DMS53 treated with DMSO at 0.1 percent for 48 hours (cell line): ENCODE measurements at regions not wholly inside any gene's neighbourhood (a gene's known extent, or its start where the extent isn't known, plus 50 kb on each side); places are given as distances from the start of the nearest gene placed in this dataset.
A peak's percentile ranks its signal among the peaks of the same experiment; 100 is the strongest.

Source experiments
- DNase-seq: peaks from one replicate; lab custom pipeline; 2025; ENCODE audit not compliant: unreplicated experiment; lab: John Stamatoyannopoulos, UW

GRCh38 chr11:22497474-22497873 is 128.1 kb downstream of the FANCF start:
- no peak for DNase-seq

- DNase-seq = no peak
These were observed 133.9 kb downstream of the FANCF start for GRCh38 chr11:22491555-22492225.

- no peak for DNase-seq
These were observed 142.0 kb downstream of the SLC17A6 start for GRCh38 chr11:22479971-22480720.

GRCh38 chr11:22479208-22479607 is 141.0 kb downstream of the SLC17A6 start:
- DNase-seq = no peak

GRCh38 chr11:22478169-22478568 is 140.0 kb downstream of the SLC17A6 start:
- no peak for DNase-seq

GRCh38 chr11:22477312-22477711 is 139.1 kb downstream of the SLC17A6 start:
- no peak for DNase-seq

GRCh38 chr11:22476589-22476988 is 138.4 kb downstream of the SLC17A6 start:
- no peak for DNase-seq

- no peak for DNase-seq
These were observed 136.4 kb downstream of the SLC17A6 start for GRCh38 chr11:22474616-22475015.

GRCh38 chr11:22473586-22473985 is 135.4 kb downstream of the SLC17A6 start:
- no peak for DNase-seq

GRCh38 chr11:22472306-22472705 is 134.1 kb downstream of the SLC17A6 start:
- DNase-seq = no peak

- DNase-seq = no peak
These were observed 133.2 kb downstream of the SLC17A6 start for GRCh38 chr11:22471385-22471784.

GRCh38 chr11:22467741-22468140 is 129.6 kb downstream of the SLC17A6 start:
- DNase-seq = no peak

- DNase-seq = no peak
These were observed 129.1 kb downstream of the SLC17A6 start for GRCh38 chr11:22467248-22467647.

GRCh38 chr11:22466809-22467208 is 128.6 kb downstream of the SLC17A6 start:
- no peak for DNase-seq

GRCh38 chr11:22466351-22466750 is 128.2 kb downstream of the SLC17A6 start:
- no peak for DNase-seq

- no peak for DNase-seq
These were observed 127.4 kb downstream of the SLC17A6 start for GRCh38 chr11:22465620-22466019.

GRCh38 chr11:22461626-22462025 is 123.4 kb downstream of the SLC17A6 start:
- no peak for DNase-seq

- DNase-seq = no peak
These were observed 122.0 kb downstream of the SLC17A6 start for GRCh38 chr11:22460181-22460580.

- no peak for DNase-seq
These were observed 120.9 kb downstream of the SLC17A6 start for GRCh38 chr11:22459048-22459447.

- no peak for DNase-seq
These were observed 120.0 kb downstream of the SLC17A6 start for GRCh38 chr11:22458161-22458560.

GRCh38 chr11:22456993-22457762 is 119.0 kb downstream of the SLC17A6 start:
- DNase-seq = peak; percentile 79
